ENCODE measurements at regions not wholly inside any gene's neighbourhood (a gene's known extent, or its start where the extent isn't known, plus 50 kb on each side); places are given as distances from the start of the nearest gene placed in this dataset.

DNA sequence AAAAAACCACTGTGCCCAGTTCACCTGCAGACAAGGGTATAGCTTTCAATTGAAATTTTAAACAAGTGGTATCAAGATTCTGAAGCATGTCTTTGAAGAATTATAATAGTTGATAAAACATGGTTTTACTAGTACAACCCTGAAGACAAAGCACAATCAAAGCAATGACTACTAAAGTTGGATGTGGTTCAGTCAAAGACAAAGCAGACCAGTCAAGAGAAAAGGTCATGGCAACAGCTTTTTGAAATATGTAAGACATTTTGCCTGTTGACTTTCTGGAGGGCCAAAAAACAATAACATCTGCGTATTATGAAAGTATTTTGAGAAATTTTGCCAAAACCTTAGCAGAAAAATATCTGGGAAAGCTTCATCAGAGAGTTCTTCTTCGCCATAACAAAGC, 1393.6 kb downstream of the SI start:
- no peaks in the 10 kb centered on the region for H3K9me2 ChIP-seq (replicated peaks; ENCODE audit: control insufficient read depth, low read length)

GRCh38 chr3:163672954-163673353, 1405.3 kb downstream of the SI start:
- no peaks in the 10 kb centered on the region for H3K9me3 ChIP-seq (ENCODE audit: control insufficient read depth, insufficient read depth, low read length)
- H3K36me3 ChIP-seq (ENCODE audit: control insufficient read depth, low read length), result no peaks in the 10 kb centered on the region
- no peaks in the 10 kb centered on the region for H4K20me1 ChIP-seq (ENCODE audit: control insufficient read depth, insufficient read depth, low read depth, low read length)
- H3K4me1 ChIP-seq (ENCODE audit: control insufficient read depth, low read length), result no peaks in the 10 kb centered on the region
- H3K9me2 ChIP-seq (replicated peaks; ENCODE audit: control insufficient read depth, low read length), result no peaks in the 10 kb centered on the region
- no peaks in the 10 kb centered on the region for H3F3A ChIP-seq (ENCODE audit: control insufficient read depth, insufficient read depth)
- H3K27me3 ChIP-seq (ENCODE audit: control insufficient read depth, low read length), result no peaks in the 10 kb centered on the region
- no peaks in the 10 kb centered on the region for H3K79me2 ChIP-seq (ENCODE audit: control insufficient read depth, low read length)
- no peak overlapping the region for H3K27ac ChIP-seq (ENCODE audit: low read depth, low read length)
- H3K4me3 ChIP-seq (ENCODE audit: low read length), result no peak overlapping the region
- no peak overlapping the region for H3K4me2 ChIP-seq (ENCODE audit: low read length)
- TF ChIP-seq CTCF (IDR thresholded peaks at IDR 0.05; ENCODE audit: low read depth, low read length, poor library complexity, severe bottlenecking), result no peak
- no peak for TF ChIP-seq EZH2phosphoT487 (IDR thresholded peaks at IDR 0.05; ENCODE audit: borderline replicate concordance, low read length)

More for the DNA sequence above, 1393.6 kb downstream of the SI start:
- Histone ChIP-seq H3K79me2 (ENCODE audit: control insufficient read depth, low read length) (no peaks in the 10 kb centered on the region), H3F3A (ENCODE audit: control insufficient read depth, insufficient read depth) (no peaks in the 10 kb centered on the region), H3K27ac (ENCODE audit: low read depth, low read length) (no peak overlapping the region), H4K20me1 (ENCODE audit: control insufficient read depth, insufficient read depth, low read depth, low read length) (no peaks in the 10 kb centered on the region), H3K27me3 (ENCODE audit: control insufficient read depth, low read length) (no peaks in the 10 kb centered on the region), H3K9me3 (ENCODE audit: control insufficient read depth, insufficient read depth, low read length) (peaks cover 5% of the 10 kb centered on the region; the same call in 1 of the 2 replicates), H3K4me2 (ENCODE audit: low read length) (no peak overlapping the region), H3K4me3 (ENCODE audit: low read length) (no peak overlapping the region), H3K36me3 (ENCODE audit: control insufficient read depth, low read length) (no peaks in the 10 kb centered on the region), H3K4me1 (ENCODE audit: control insufficient read depth, low read length) (no peaks in the 10 kb centered on the region)
- TF ChIP-seq EZH2phosphoT487 (IDR thresholded peaks at IDR 0.05; ENCODE audit: borderline replicate concordance, low read length), result no peak

DNA sequence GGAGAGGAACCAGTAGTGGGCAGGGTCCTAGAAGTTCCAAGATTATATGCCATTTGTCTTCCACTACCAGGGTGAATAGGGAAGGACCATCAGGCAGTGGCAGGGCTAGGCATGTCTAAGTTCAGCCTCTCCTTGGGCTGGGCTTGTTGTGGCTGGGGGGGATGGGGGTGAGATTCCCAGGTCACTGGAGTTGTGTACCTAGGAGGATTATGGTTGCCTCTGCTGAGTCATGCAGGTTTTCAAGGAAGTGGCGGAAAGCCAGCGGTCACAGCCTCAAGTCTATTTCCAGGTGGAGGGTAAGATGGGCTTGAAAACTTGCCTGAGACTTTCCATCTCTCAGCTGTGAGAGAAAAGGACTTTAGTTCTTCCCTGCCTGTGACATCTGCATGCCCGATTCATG, 1407.1 kb downstream of the SI start:
- TF ChIP-seq CTCF (IDR thresholded peaks at IDR 0.05; ENCODE audit: low read depth, low read length, poor library complexity, severe bottlenecking), result no peak
- no peak for TF ChIP-seq EZH2phosphoT487 (IDR thresholded peaks at IDR 0.05; ENCODE audit: borderline replicate concordance, low read length)
- Histone ChIP-seq H3K9me2 (replicated peaks; ENCODE audit: control insufficient read depth, low read length) (no peaks in the 10 kb centered on the region), H3F3A (ENCODE audit: control insufficient read depth, insufficient read depth) (no peaks in the 10 kb centered on the region), H3K27me3 (ENCODE audit: control insufficient read depth, low read length) (no peaks in the 10 kb centered on the region), H3K4me3 (ENCODE audit: low read length) (no peak overlapping the region), H4K20me1 (ENCODE audit: control insufficient read depth, insufficient read depth, low read depth, low read length) (no peaks in the 10 kb centered on the region), H3K4me2 (ENCODE audit: low read length) (no peak overlapping the region), H3K9me3 (ENCODE audit: control insufficient read depth, insufficient read depth, low read length) (no peaks in the 10 kb centered on the region), H3K27ac (ENCODE audit: low read depth, low read length) (no peak overlapping the region), H3K36me3 (ENCODE audit: control insufficient read depth, low read length) (no peaks in the 10 kb centered on the region), H3K79me2 (ENCODE audit: control insufficient read depth, low read length) (no peaks in the 10 kb centered on the region), H3K4me1 (ENCODE audit: control insufficient read depth, low read length) (no peaks in the 10 kb centered on the region)

GRCh38 chr3:163664466-163664865, 1413.8 kb downstream of the SI start:
- H3K4me1 ChIP-seq (ENCODE audit: control insufficient read depth, low read length), result no peaks in the 10 kb centered on the region
- no peaks in the 10 kb centered on the region for H3F3A ChIP-seq (ENCODE audit: control insufficient read depth, insufficient read depth)
- H3K9me2 ChIP-seq (replicated peaks; ENCODE audit: control insufficient read depth, low read length), result no peaks in the 10 kb centered on the region
- no peaks in the 10 kb centered on the region for H3K9me3 ChIP-seq (ENCODE audit: control insufficient read depth, insufficient read depth, low read length)
- H3K79me2 ChIP-seq (ENCODE audit: control insufficient read depth, low read length), result no peaks in the 10 kb centered on the region
- H3K4me3 ChIP-seq (ENCODE audit: low read length), result no peak overlapping the region
- H3K27ac ChIP-seq (ENCODE audit: low read depth, low read length), result no peak overlapping the region
- no peak overlapping the region for H3K4me2 ChIP-seq (ENCODE audit: low read length)
- no peaks in the 10 kb centered on the region for H3K36me3 ChIP-seq (ENCODE audit: control insufficient read depth, low read length)
- no peaks in the 10 kb centered on the region for H3K27me3 ChIP-seq (ENCODE audit: control insufficient read depth, low read length)
- H4K20me1 ChIP-seq (ENCODE audit: control insufficient read depth, insufficient read depth, low read depth, low read length), result no peaks in the 10 kb centered on the region
- no peak for TF ChIP-seq CTCF (IDR thresholded peaks at IDR 0.05; ENCODE audit: low read depth, low read length, poor library complexity, severe bottlenecking)
- no peak for TF ChIP-seq EZH2phosphoT487 (IDR thresholded peaks at IDR 0.05; ENCODE audit: borderline replicate concordance, low read length)

Measured in DOHH2 (cell line).